MM.1S (cell line): ENCODE measurements at regions not wholly inside any gene's neighbourhood (a gene's known extent, or its start where the extent isn't known, plus 50 kb on each side); places are given as distances from the start of the nearest gene placed in this dataset.

Experiments used
- DNase-seq: peaks from one replicate; pipeline ENCODE4 v3.0.0-alpha.2; 2015
- H2AFZ ChIP-seq: fragments of 300-600 bp; sonication (generic); 2 replicates; pipeline ENCODE4 v1.6.0; 2016; ENCODE audit warnings: antibody characterized with exemption, low read length
- H3F3A ChIP-seq: fragments of 300-600 bp; sonication (generic); 2 replicates; pipeline ENCODE4 v1.6.1; 2016; ENCODE audit warnings: mild to moderate bottlenecking, antibody characterized with exemption, low read length, moderate library complexity, mixed read lengths; ENCODE audit not compliant: insufficient read depth
- H3K27ac ChIP-seq: fragments of 300-600 bp; sonication (generic); 2 replicates; pipeline ENCODE4 v1.5.1; 2016; ENCODE audit warnings: mild to moderate bottlenecking, low read length
- H3K27me3 ChIP-seq: fragments of 300-600 bp; sonication (generic); replicated peaks from 2 replicates; pipeline ENCODE4 v1.6.0; 2016; ENCODE audit warnings: low read length; ENCODE audit not compliant: insufficient read depth
- H3K36me3 ChIP-seq: fragments of 300-600 bp; sonication (generic); replicated peaks from 2 replicates; pipeline ENCODE4 v1.6.1; 2016; ENCODE audit warnings: mild to moderate bottlenecking, low read length, mixed read lengths; ENCODE audit not compliant: insufficient read depth
- H3K4me1 ChIP-seq: fragments of 300-600 bp; sonication (generic); 2 replicates; pipeline ENCODE4 v1.6.1; 2016; ENCODE audit warnings: low read length, mixed read lengths
- H3K4me2 ChIP-seq: fragments of 300-600 bp; sonication (generic); 2 replicates; pipeline ENCODE4 v1.6.0; 2016; ENCODE audit warnings: low read depth, low read length
- H3K4me3 ChIP-seq: fragments of 300-600 bp; sonication (generic); 2 replicates; pipeline ENCODE4 v1.5.1; 2016; ENCODE audit warnings: low read length, mixed read lengths
- H3K79me2 ChIP-seq: fragments of 300-600 bp; sonication (generic); 2 replicates; pipeline ENCODE4 v1.6.1; 2016; ENCODE audit warnings: mixed run types, low read length, mixed read lengths
- H3K9ac ChIP-seq: fragments of 300-600 bp; sonication (generic); 2 replicates; pipeline ENCODE4 v1.6.1; 2016; ENCODE audit warnings: low read length, mixed read lengths
- H3K9me2 ChIP-seq: fragments of 300-600 bp; sonication (generic); replicated peaks from 2 replicates; pipeline ENCODE4 v1.6.1; 2016; ENCODE audit warnings: mild to moderate bottlenecking, low read length, mixed read lengths; ENCODE audit not compliant: insufficient read depth
- H3K9me3 ChIP-seq: fragments of 300-600 bp; sonication (generic); replicated peaks from 2 replicates; pipeline ENCODE4 v1.6.1; 2016; ENCODE audit warnings: mild to moderate bottlenecking, low read length, mixed read lengths; ENCODE audit not compliant: insufficient read depth
- H4K20me1 ChIP-seq: fragments of 300-600 bp; sonication (generic); 2 replicates; pipeline ENCODE4 v1.6.1; 2016; ENCODE audit warnings: mild to moderate bottlenecking, low read length, moderate library complexity, mixed read lengths; ENCODE audit not compliant: insufficient read depth
- CTCF ChIP-seq: fragments of 300-600 bp; sonication (generic); IDR thresholded peaks from 2 replicates; pipeline ENCODE4 v1.5.1; 2016; ENCODE audit warnings: antibody characterized with exemption, low read length, mixed read lengths
- EZH2 ChIP-seq: fragments of 300-600 bp; sonication (generic); optimal IDR thresholded peaks from 2 replicates; pipeline ENCODE3; 2017; ENCODE audit warnings: low read depth, mild to moderate bottlenecking, antibody characterized with exemption, low read length, mixed read lengths
- EZH2phosphoT487 ChIP-seq: fragments of 300-600 bp; sonication (generic); IDR thresholded peaks from 2 replicates; pipeline ENCODE4 v1.6.1; 2018; ENCODE audit warnings: antibody characterized with exemption, low read length

GRCh38 chr19:27929399-27929798 lies 1283.6 kb downstream of the UQCRFS1 start:
- H3K9me3 ChIP-seq: no peaks in the 10 kb centered on the region
- H3K9me2 ChIP-seq: no peaks in the 10 kb centered on the region
- H3F3A ChIP-seq: no peaks in the 10 kb centered on the region
- H3K36me3 ChIP-seq: no peaks in the 10 kb centered on the region
- no peak overlapping the region for H3K4me2 ChIP-seq
- H4K20me1 ChIP-seq: no peaks in the 10 kb centered on the region
- TF ChIP-seq CTCF (no peak), EZH2phosphoT487 (no peak), EZH2 (no peak)
- DNase-seq: no peak
- no peaks in the 10 kb centered on the region for H3K27me3 ChIP-seq
- H3K9ac ChIP-seq: no peak overlapping the region
- no peak overlapping the region for H3K27ac ChIP-seq
- H3K4me3 ChIP-seq: no peak overlapping the region
- no peak overlapping the region for H2AFZ ChIP-seq
- no peaks in the 10 kb centered on the region for H3K79me2 ChIP-seq
- no peaks in the 10 kb centered on the region for H3K4me1 ChIP-seq

GRCh38 chr19:27925202-27925601 lies 1287.7 kb downstream of the UQCRFS1 start:
- Histone ChIP-seq H3F3A (no peaks in the 10 kb centered on the region), H3K27me3 (no peaks in the 10 kb centered on the region), H3K9me2 (no peaks in the 10 kb centered on the region), H3K4me3 (no peak overlapping the region), H3K79me2 (no peaks in the 10 kb centered on the region), H3K4me1 (no peaks in the 10 kb centered on the region), H3K9ac (no peak overlapping the region), H2AFZ (no peak overlapping the region), H4K20me1 (no peaks in the 10 kb centered on the region), H3K27ac (no peak overlapping the region), H3K4me2 (no peak overlapping the region), H3K9me3 (no peaks in the 10 kb centered on the region), H3K36me3 (no peaks in the 10 kb centered on the region)
- DNase-seq: no peak
- TF ChIP-seq CTCF (no peak), EZH2 (no peak), EZH2phosphoT487 (no peak)

DNA sequence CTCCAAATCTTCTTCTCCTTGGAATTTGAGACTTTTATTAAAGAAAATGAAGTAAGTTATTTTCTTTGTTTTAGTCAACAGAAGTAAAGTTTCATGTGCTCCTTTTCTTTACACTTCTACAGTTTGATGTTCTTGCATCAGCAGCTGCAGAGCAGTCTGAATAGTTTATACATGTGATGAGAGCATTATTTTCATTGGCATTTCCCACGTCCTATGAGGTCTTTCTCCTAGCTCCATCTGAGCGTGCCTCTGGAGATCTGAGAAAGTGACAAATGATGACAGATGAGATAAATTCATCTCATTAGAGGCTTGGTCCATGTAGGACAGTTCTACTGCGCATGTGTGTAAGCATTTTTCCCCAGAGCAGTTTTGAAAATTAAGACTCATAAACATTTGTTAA lies 1290.0 kb downstream of the UQCRFS1 start:
- Histone ChIP-seq H3K9me3 (no peaks in the 10 kb centered on the region), H4K20me1 (no peaks in the 10 kb centered on the region), H3K36me3 (no peaks in the 10 kb centered on the region), H3K27ac (no peak overlapping the region), H3K79me2 (no peaks in the 10 kb centered on the region), H3K4me3 (no peak overlapping the region), H3K9me2 (no peaks in the 10 kb centered on the region), H3K9ac (no peak overlapping the region), H2AFZ (no peak overlapping the region), H3F3A (no peaks in the 10 kb centered on the region), H3K4me1 (no peaks in the 10 kb centered on the region), H3K4me2 (no peak overlapping the region), H3K27me3 (no peaks in the 10 kb centered on the region)
- DNase-seq: no peak
- TF ChIP-seq EZH2 (no peak), CTCF (no peak), EZH2phosphoT487 (no peak)

- no peaks in the 10 kb centered on the region for H3K9me2 ChIP-seq
- H3K9me3 ChIP-seq: no peaks in the 10 kb centered on the region
- H3F3A ChIP-seq: no peaks in the 10 kb centered on the region
- no peaks in the 10 kb centered on the region for H3K79me2 ChIP-seq
- H3K9ac ChIP-seq: no peak overlapping the region
- no peak overlapping the region for H3K27ac ChIP-seq
- H4K20me1 ChIP-seq: no peaks in the 10 kb centered on the region
- no peak for DNase-seq
- H2AFZ ChIP-seq: no peak overlapping the region
- no peak for TF ChIP-seq EZH2
- TF ChIP-seq CTCF: no peak
- no peaks in the 10 kb centered on the region for H3K36me3 ChIP-seq
- no peak overlapping the region for H3K4me3 ChIP-seq
- H3K4me2 ChIP-seq: no peak overlapping the region
- H3K4me1 ChIP-seq: no peaks in the 10 kb centered on the region
- no peaks in the 10 kb centered on the region for H3K27me3 ChIP-seq
These were observed 1292.2 kb downstream of the UQCRFS1 start for GRCh38 chr19:27920774-27921173.
